GM03348 (cell line): ENCODE measurements at regions not wholly inside any gene's neighbourhood (a gene's known extent, or its start where the extent isn't known, plus 50 kb on each side); places are given as distances from the start of the nearest gene placed in this dataset.

ENCODE experiments used
- DNase-seq: peaks from one replicate; pipeline ENCODE4 v3.0.0; 2012; ENCODE audit warnings: low spot score

DNA sequence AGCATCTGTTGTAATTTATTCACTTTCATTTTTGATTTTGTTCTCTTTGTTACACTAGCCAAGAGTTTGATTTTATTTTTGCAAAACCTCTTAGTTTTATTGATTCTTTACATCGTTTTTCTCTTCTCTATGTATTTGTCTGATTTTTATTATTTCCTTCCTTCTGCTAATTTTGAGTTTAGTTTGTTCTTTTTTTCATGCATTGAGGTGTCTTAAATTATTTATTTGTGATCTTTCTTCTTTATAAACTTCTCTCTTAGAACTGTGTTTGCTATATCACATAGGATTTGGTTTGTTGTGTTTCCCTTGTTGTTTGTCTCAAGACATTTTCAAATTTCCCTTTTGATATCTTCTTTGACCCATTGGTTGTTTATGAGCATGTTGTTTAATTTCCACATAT is 51.7 kb upstream of the NFKBIA start:
- DNase-seq = no peak

DNA sequence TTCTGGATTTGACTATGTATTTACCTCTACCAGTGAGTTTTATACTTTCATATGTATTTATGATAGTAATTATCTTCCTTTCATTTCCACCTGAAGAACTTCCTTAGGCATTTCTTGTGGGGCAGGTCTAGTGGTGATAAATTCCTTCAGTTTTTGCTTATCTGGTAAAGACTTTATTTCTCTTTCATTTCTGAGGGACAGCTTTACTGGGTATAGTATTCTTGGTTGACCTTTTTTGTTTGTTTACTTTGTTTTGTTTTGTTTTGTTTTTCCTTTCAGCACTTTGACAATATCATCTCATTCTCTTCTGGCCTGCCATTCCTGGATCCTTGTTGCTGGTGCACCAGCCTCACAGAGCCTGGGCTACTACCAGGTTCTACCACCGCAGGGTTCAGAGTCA is 53.9 kb upstream of the NFKBIA start:
- no peak for DNase-seq

DNA sequence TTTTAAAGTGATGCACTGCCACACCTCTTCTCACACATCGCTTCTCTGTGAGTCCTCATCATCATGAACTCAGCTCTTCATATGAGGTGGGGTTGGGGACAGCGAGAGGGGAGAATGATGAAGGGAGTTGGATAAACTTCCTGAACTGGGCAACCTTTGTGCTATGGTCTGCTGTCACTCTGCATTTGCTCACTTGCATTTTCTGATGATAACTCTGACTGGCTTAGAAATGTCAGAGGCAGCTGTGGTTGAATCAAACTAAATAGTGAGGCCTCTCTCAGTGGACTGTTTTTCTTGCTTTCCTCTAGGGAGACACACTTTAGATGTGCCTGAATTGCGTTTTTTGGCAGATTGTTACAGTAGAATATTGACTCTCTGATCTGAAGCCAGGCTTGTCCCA is 55.2 kb upstream of the NFKBIA start:
- no peak for DNase-seq

DNA sequence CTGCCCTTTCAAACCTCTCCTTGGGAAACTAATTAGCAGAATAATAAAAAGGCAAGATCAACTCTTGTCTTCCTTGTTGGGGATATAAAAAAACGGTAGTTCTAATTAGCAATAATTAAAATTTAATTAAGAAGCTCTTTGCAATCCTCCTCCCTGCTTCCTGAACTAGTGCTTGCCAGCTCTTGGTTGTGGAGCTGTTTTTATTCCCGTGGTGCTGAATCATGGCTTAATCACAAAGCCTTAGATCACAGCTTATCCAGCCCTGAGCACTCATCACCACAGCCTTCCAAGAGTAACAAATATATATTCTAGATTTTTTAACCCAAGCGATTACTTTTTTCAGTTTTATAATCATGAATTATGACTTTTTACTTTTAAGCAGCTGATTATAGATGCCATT is 63.2 kb upstream of the INSM2 start:
- DNase-seq = peak; percentile 37

DNA sequence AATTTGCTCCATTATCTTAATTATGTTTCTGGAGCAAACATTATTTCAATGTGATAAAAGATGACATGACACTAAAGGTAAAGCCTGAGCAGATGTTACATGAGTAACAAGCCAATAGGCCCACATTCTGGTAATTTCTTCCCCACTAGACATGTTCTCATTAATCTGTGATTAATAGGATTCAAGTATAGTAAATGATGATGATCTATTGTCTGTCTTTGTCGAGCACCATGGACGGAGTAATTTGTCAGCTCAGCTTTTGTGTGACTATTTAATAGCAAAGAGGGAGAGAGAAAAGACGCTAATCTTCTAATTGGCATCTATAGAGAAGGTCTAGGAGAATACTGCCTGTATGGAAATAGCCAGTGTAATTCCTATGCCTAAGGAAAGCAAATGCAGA is 62.2 kb upstream of the INSM2 start:
- no peak for DNase-seq

DNA sequence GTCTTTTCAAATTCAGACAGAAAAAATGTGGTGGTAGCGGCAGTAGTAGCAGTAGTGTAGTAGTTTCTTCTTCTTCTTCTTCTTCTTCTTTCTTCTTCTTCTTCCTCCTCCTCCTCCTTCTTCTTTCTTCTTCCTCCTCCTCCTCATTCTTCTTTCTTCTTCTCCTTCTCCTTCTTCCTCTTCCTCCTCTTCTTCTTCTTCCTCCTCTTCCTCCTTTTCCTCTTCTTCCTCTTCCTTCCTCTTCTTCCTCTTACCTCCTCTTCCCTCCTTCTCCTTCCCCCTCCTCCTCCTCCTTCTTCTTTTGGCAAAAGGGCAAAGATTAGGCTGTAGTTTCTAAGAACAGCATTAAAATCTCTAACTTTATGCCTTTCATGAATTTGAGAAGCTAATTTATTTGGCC is 59.6 kb upstream of the INSM2 start:
- no peak for DNase-seq

DNA sequence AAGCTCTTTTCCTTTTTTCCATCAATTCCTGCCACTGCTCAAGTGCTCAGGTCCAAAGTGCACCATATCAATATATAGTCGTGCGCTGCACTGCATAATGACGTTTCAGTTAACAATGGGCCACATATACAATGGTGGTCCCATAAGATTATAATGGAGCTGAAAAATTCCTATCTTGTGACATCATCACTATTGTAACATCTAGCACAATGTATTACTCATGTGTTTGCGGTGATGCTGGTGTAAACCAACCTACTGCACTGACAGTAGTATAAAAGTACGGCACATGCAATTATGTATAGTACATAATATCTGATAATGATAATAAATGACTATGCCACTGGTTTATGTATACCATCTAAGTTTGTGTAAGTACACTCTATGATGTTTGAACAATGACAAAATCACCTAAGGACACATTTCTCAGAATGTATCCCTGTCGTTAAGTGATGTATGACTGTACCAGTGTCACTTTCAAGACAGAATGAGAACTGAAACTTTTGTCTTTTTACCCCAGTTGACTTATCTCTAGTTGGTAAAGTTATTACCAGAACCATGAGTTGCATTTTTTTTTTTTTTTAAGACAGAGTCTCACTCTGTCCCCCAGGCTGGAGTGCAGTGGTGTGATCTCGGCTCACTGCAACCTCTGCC is 53.7 kb upstream of the INSM2 start:
- DNase-seq = no peak

DNA sequence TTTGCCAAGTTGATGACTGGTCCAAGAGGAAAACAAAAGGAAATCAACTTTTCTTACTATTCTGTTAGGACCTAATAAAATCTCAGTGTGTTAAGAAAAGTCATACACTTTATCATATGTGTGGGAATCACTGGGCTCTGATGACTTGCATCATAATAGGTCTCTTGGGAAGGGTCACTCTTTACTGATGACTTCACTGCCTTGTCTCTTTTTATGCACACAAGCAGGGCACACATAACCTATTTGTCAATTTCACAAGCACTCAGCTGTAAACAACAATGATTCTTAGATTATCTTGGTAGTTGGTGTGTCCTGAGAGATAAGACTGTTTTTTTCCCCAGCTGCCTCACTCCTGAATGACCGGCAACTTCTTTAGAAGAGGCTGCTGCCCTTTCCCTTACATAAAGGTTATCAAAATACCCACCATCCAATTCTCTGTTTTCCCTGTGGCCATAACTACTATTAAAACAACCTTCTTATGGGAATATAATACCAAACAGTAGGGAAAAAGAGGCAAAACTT is 50.9 kb upstream of the INSM2 start:
- no peak for DNase-seq
